ENCODE measurements at regions not wholly inside any gene's neighbourhood (a gene's known extent, or its start where the extent isn't known, plus 50 kb on each side); places are given as distances from the start of the nearest gene placed in this dataset.

DNA sequence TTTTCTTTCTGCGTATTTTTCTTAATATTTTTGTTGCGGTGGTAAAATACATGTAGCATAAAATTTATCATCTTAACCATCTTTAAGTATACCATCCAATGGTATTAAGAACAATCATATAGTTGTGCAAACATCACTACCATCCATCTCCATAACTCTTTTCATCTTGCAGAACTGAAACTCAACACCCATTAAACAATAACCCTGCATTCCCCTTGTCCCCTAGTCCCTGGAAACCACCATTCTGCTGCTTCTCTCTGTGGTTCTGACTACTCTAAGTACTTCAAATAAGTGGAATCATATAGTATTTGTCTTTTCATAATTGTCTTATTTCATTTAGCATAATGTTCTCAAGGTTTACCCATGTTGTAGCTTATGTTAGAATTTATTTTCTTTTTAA lies 67.3 kb upstream of the EOMES start:
- TF ChIP-seq, protein P1, sequence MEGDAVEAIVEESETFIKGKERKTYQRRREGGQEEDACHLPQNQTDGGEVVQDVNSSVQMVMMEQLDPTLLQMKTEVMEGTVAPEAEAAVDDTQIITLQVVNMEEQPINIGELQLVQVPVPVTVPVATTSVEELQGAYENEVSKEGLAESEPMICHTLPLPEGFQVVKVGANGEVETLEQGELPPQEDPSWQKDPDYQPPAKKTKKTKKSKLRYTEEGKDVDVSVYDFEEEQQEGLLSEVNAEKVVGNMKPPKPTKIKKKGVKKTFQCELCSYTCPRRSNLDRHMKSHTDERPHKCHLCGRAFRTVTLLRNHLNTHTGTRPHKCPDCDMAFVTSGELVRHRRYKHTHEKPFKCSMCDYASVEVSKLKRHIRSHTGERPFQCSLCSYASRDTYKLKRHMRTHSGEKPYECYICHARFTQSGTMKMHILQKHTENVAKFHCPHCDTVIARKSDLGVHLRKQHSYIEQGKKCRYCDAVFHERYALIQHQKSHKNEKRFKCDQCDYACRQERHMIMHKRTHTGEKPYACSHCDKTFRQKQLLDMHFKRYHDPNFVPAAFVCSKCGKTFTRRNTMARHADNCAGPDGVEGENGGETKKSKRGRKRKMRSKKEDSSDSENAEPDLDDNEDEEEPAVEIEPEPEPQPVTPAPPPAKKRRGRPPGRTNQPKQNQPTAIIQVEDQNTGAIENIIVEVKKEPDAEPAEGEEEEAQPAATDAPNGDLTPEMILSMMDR (IDR thresholded peaks at IDR 0.05): no peak
- TF ChIP-seq POLR2A (IDR thresholded peaks at IDR 0.05): no peak

Data from heart left ventricle (tissue), 13 donors.